K562 (cell line): ENCODE measurements at regions not wholly inside any gene's neighbourhood (a gene's known extent, or its start where the extent isn't known, plus 50 kb on each side); places are given as distances from the start of the nearest gene placed in this dataset.

ENCODE experiments used
- ATAC-seq: fragments of 200-7000 bp; cut with Tn5 transposase; 3 replicates; pipeline ENCODE4 v1.9.1; 2020; ENCODE audit warnings: moderate library complexity
- BruUV-seq: library from RNA; stranded (reverse); fragments of 400-500 nt; replicated peaks from 2 replicates; lab custom pipeline; 2021; lab: Mats Ljungman, UMichigan
- CTCF ChIA-PET: fragments of 300-600 bp; formaldehyde crosslinking; extraction: SDS; loops from one replicate; lab custom pipeline; 2021; ENCODE audit warnings: low intra/inter-chr PET ratio; lab: Yijun Ruan, JAX
- POLR2A ChIA-PET: fragments of 300-600, 350-650 bp; sonication (Branson Sonifier 250); formaldehyde crosslinking; extraction: SDS; loops from one replicate; lab custom pipeline; 2021; ENCODE audit warnings: antibody characterized with exemption, inconsistent platforms; lab: Yijun Ruan, JAX
- DNase-seq, 4 experiments: peaks; one replicate each; pipeline versions ENCODE4 v3.0.0 to v3.0.0-alpha.2; 2011 to 2018; ENCODE audit warnings: low spot score in 3 of 4, mixed read lengths in 3 of 4; ENCODE audit errors: extremely low read depth in 1 of 4
- FAIRE-seq: peaks from 2 replicates; lab custom pipeline; 2011; peaks lifted over from hg19 to GRCh38; lab: Jason Lieb, UNC
- H2AFZ ChIP-seq: 2 replicates; pipeline ENCODE4 v1.6.0; 2011; ENCODE audit warnings: low read depth, low read length, control low read depth, inconsistent platforms
- H3K27ac ChIP-seq: fragments of 200-600 bp; 3 replicates; pipeline ENCODE4 v1.8.0; 2011; ENCODE audit warnings: low read depth, mild to moderate bottlenecking, control low read depth, inconsistent platforms, low read length, moderate library complexity, mixed read lengths; ENCODE audit errors: extremely low read depth
- H3K27me3 ChIP-seq, 2 experiments: fragments of 300-600 bp in 1 of 2; 2 replicates in 1 of 2; 3 replicates in 1 of 2; pipeline versions ENCODE4 v1.6.0 to v1.8.0; 2011; ENCODE audit warnings: inconsistent platforms in 2 of 2, low read length in 2 of 2, mild to moderate bottlenecking in 1 of 2, mixed read lengths in 1 of 2, moderate library complexity in 1 of 2; ENCODE audit not compliant: control insufficient read depth in 2 of 2, insufficient read depth in 2 of 2
- H3K36me3 ChIP-seq: fragments of 300-600 bp; 3 replicates; pipeline ENCODE4 v1.8.0; 2011; ENCODE audit warnings: mild to moderate bottlenecking, low read length, inconsistent platforms; ENCODE audit not compliant: control insufficient read depth, insufficient read depth
- H3K4me1 ChIP-seq, 2 experiments: fragments of 200-600 bp in 1 of 2; replicated peaks in 1 of 2; 2 replicates in 1 of 2; 3 replicates in 1 of 2; pipeline versions ENCODE4 v1.5.1 to v1.8.0; 2011; ENCODE audit warnings: inconsistent platforms in 2 of 2, low read length in 2 of 2, mild to moderate bottlenecking in 1 of 2, mixed read lengths in 1 of 2, moderate library complexity in 1 of 2; ENCODE audit not compliant: control insufficient read depth in 2 of 2, insufficient read depth in 2 of 2
- H3K4me2 ChIP-seq: 2 replicates; pipeline ENCODE4 v1.6.1; 2011; ENCODE audit warnings: low read length, control low read depth, inconsistent platforms, mixed read lengths; ENCODE audit not compliant: insufficient read depth
- H3K4me3 ChIP-seq: fragments of 200-600 bp; sonication (generic), shearing (Covaris generic); 2 replicates; pipeline ENCODE4 v1.5.1; 2016; ENCODE audit warnings: control low read depth, inconsistent platforms
- H3K79me2 ChIP-seq: fragments of 200-600 bp; 3 replicates; pipeline ENCODE4 v1.8.0; 2011; ENCODE audit warnings: low read length, inconsistent platforms; ENCODE audit not compliant: control insufficient read depth, insufficient read depth
- H3K9ac ChIP-seq, 2 experiments: 2 replicates each; pipeline versions ENCODE4 v1.6.0 to v1.6.1; 2011; ENCODE audit warnings: low read depth in 2 of 2, low read length in 2 of 2, control low read depth in 1 of 2, inconsistent platforms in 1 of 2, mild to moderate bottlenecking in 1 of 2, mixed read lengths in 1 of 2; ENCODE audit not compliant: insufficient read depth in 1 of 2
- H3K9me1 ChIP-seq: one replicate; pipeline ENCODE4 v1.6.0; 2011; ENCODE audit warnings: inconsistent platforms, mild to moderate bottlenecking, low read length, moderate library complexity; ENCODE audit not compliant: control insufficient read depth, insufficient read depth
- H3K9me3 ChIP-seq: replicated peaks from 2 replicates; pipeline ENCODE4 v1.5.1; 2011; ENCODE audit warnings: low read depth, low read length, inconsistent platforms; ENCODE audit not compliant: control insufficient read depth, insufficient read depth
- H4K20me1 ChIP-seq: replicated peaks from 2 replicates; pipeline ENCODE4 v1.6.1; 2011; ENCODE audit warnings: low read length, inconsistent platforms, mixed read lengths; ENCODE audit not compliant: control insufficient read depth, insufficient read depth
- ASH1L ChIP-seq: fragments of 450-650 bp; IDR thresholded peaks from 2 replicates; pipeline ENCODE4 v1.6.1; 2018; ENCODE audit warnings: borderline replicate concordance, mild to moderate bottlenecking, low read depth; ENCODE audit not compliant: partially characterized antibody
- ATF1 ChIP-seq, 2 experiments: fragments of 450-650 bp in 1 of 2; IDR thresholded peaks; 2 replicates each; pipeline ENCODE4 v1.6.1; 2016; ENCODE audit warnings: missing compliant biosample characterization in 1 of 2, missing genetic modification characterization in 1 of 2
- CREM ChIP-seq: IDR thresholded peaks from 2 replicates; pipeline ENCODE4 v1.6.1; 2014; ENCODE audit warnings: antibody characterized with exemption, low read depth
- EWSR1 ChIP-seq: fragments of 450-650 bp; IDR thresholded peaks from 2 replicates; pipeline ENCODE4 v1.6.1; 2018; ENCODE audit warnings: borderline replicate concordance, mild to moderate bottlenecking, low read depth, moderate library complexity; ENCODE audit not compliant: partially characterized antibody
- FOXA1 ChIP-seq: fragments of 450-650 bp; IDR thresholded peaks from 2 replicates; pipeline ENCODE4 v1.6.1; 2016; ENCODE audit warnings: mild to moderate bottlenecking, borderline replicate concordance
- JUNB ChIP-seq: fragments of 450-650 bp; formaldehyde crosslinking; conservative IDR thresholded peaks from 2 replicates; pipeline ENCODE4 v1.4.0; 2020; ENCODE audit warnings: mild to moderate bottlenecking
- MBD2 ChIP-seq: sonication (generic); IDR thresholded peaks from 2 replicates; pipeline ENCODE4 v1.6.1; 2016; ENCODE audit warnings: low read depth, borderline replicate concordance
- MNT ChIP-seq, 2 experiments: fragments of 450-650 bp; conservative IDR thresholded peaks; 2 replicates each; pipeline ENCODE4 v1.6.1; 2017; ENCODE audit warnings: mild to moderate bottlenecking in 2 of 2, moderate library complexity in 2 of 2
- MTA2 ChIP-seq: fragments of 450-650 bp; IDR thresholded peaks from 2 replicates; pipeline ENCODE4 v1.6.1; 2016; ENCODE audit warnings: low read depth
- SMARCA4 ChIP-seq: fragments of 450-650 bp; IDR thresholded peaks from 2 replicates; pipeline ENCODE4 v1.6.1; 2016
- TAF9B ChIP-seq: fragments of 450-650 bp; IDR thresholded peaks from 2 replicates; pipeline ENCODE4 v1.6.1; 2018; ENCODE audit warnings: mild to moderate bottlenecking; ENCODE audit not compliant: partially characterized antibody
- ZBTB26 ChIP-seq: fragments of 450-650 bp; formaldehyde crosslinking; IDR thresholded peaks from 2 replicates; pipeline ENCODE4 v1.4.0; 2022; ENCODE audit warnings: missing genetic modification characterization
- in situ Hi-C: fragments of 300-500 bp; cut with MboI; formaldehyde crosslinking; loops from 4 replicates; pipeline ENCODE4 v1.15.0; 2018; ENCODE audit warnings: inconsistent platforms, mixed read lengths
- intact Hi-C: fragments of 100-400 bp; cut with micrococcal nuclease; formaldehyde crosslinking; loops from 2 replicates; pipeline ENCODE4 v1.14.2; 2022

GRCh38 chr16:50428742-50429141 is 60.0 kb upstream of the BRD7 start:
- Histone ChIP-seq H2AFZ (no peak overlapping the region), H3K79me2 (no peaks in the 10 kb centered on the region), H3K4me3 (no peak overlapping the region), H3K9ac (no peak overlapping the region), H3K27ac (no peak overlapping the region), H3K4me1 (no peaks in the 10 kb centered on the region; a peak in 2 of 5 replicates), H3K9me1 (no peaks in the 10 kb centered on the region), H3K27me3 (peaks cover 9 to 23% of the 10 kb centered on the region in 2 experiments; a peak in 4 of 5 replicates), H3K4me2 (no peak overlapping the region), H3K9me3 (no peaks in the 10 kb centered on the region), H4K20me1 (no peaks in the 10 kb centered on the region; the same call in 1 of the 2 replicates), H3K36me3 (no peaks in the 10 kb centered on the region)
- in situ Hi-C loops (no loop called here), intact Hi-C loops (no loop called here)
- CTCF ChIA-PET, result no interaction called here
- TF ChIP-seq ASH1L (no peak), FOXA1 (no peak), CREM (no peak), ZBTB26 (no peak), MBD2 (no peak), MTA2 (no peak), TAF9B (no peak), ATF1 (CRISPR knock-in tag; IDR thresholded peaks at IDR 0.05) (no peak), ATF1 (tag; IDR thresholded peaks at IDR 0.05) (no peak), SMARCA4 (no peak), MNT (conservative IDR thresholded peaks at IDR 0.05) (no peak), JUNB (CRISPR knock-in tag) (no peak), EWSR1 (no peak)
- no TSS peak for BruUV-seq
- no peak for ATAC-seq
- no peak for DNase-seq
- no peak for FAIRE-seq
- POLR2A ChIA-PET, result no interaction called here
